ENCODE measurements at regions not wholly inside any gene's neighbourhood (a gene's known extent, or its start where the extent isn't known, plus 50 kb on each side); places are given as distances from the start of the nearest gene placed in this dataset.

DNA sequence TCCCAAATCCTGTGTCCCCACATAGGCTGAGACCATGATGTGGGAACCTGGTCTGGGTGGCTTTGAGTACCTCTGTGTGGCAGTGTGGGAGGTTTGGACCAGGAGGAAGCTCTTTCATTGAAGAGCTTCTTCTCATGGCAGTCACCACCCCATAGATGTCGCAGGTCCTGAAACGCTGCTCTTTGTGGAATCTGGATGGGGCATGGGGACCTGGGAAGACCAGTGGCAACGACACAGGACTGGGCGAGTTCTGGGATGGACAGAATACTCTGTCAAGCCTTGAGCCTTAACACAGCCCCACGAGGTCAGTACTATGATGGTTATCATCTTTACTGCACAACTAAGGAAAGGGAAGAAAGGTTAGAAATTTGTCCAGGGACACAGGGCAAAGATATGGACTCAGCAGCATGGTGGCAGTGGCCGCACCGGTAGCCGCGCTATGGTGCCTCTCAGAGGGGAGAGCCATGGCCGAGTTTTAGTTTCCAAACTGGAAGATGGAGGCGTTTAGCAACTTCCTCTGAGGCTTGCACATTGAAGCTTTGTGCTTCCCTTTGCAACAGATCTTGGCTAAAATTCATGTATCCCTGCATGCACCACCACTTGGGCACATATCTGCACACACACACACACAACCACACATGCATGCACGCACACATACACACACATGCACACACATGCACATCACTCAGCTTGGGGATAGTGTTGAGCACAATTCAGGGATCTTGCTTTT, 117.7 kb upstream of the C1orf174 start:
- DNase-seq: no peak

DNA sequence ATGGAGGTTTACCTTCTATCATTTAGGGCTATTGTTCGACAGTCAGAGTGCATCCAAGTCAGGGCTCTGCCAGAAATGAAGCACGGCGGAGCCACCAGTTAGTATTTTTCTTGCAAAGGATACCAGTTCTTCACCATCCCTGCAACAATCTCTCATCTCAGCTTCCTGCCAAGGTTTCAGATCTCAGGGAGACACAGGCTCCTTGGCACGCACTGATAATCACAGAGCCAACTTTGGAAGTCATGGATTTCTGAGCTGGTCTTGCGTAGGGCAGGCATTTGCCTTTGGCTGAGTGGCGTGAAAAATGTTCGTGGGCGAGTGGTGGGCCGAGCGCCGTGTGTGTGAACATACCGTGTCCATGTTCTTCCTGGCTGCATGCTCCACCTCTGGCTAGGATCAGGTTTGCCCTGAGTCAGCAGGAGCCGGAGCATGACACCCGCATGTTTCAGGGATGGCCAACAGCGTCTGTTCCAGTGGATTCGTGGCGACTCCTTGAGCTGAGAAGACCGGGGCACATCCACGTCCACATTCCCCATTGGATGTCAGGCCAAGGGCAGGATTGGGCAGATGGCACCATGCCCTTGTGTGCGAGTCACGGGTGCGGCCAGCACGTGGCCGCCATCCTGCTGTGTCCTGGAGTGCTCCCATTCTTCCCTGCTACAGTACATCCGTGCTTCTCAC, 118.5 kb upstream of the C1orf174 start:
- DNase-seq: no peak

DNA sequence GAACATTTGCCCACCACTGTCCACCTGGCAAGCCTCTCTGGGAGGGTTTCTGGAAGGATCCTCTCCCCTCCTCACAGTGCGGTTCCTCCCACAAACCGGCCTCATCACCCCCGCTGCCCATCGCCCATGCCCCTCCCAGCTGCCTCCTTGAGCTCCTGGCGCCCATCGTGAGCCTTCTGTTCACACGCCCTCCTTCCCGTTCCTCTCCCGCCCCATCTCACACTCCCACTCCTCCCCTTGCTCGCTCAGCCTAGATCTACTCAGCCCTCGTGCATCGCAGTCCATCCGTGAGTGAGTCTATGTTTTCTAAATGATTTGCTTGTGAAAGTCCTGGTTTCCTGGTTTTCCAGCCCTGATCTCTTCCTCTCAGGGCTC, 119.1 kb upstream of the C1orf174 start:
- no peak for DNase-seq

DNA sequence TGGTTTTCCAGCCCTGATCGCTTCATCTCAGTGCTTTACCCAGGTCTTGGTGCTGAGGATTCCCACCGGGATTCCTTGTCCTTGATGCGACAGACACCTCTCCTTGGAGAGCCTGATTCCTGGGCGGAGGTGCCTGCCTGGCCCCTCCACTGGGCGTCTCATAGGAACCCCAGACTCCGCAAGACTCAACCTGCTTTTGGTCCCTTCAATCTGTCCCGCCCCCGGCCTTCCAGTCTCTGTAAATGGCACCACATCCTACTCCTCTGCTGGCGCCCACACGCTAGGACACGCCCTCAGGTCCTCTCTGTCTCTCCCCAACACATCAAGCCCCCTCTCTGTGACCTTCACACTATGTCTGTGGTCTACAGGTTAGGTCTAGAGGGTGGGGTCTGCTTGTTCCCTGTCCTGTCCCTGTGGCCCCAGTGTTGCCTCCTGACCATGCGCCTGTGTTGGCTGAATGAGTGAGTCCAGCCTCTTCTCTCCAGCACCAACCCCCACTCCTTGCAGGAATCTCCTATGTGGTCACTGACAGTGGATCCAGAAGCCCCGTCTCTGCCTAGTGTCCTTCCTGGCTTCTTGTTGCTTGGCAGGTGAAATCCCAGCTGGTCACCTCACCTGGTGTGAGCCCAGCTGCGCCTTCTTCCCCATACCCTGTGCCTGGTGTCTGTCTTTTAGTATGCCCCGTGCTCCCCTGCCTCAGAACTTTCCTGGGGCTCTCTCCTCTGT, 119.7 kb upstream of the C1orf174 start:
- DNase-seq: no peak

DNA sequence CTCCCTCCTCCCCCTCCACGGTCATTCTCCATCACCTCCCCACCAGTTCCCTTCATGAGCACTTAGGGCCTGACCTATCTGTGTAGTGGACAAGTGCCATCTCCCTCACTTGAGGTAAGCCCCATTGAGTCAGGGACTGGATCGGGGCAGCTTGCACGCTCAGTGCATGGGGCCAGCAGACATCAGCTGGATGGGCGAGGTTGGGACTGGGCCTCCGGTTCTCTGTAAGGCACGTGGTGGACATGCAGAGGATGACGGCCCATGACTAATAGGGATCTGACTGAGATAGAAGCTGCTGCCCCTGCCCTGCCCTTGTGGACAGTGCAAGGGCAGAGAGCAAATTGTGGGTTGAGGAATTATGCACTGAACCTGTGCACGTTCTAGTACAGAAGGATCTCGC, 120.4 kb upstream of the C1orf174 start:
- no peak for DNase-seq

DNA sequence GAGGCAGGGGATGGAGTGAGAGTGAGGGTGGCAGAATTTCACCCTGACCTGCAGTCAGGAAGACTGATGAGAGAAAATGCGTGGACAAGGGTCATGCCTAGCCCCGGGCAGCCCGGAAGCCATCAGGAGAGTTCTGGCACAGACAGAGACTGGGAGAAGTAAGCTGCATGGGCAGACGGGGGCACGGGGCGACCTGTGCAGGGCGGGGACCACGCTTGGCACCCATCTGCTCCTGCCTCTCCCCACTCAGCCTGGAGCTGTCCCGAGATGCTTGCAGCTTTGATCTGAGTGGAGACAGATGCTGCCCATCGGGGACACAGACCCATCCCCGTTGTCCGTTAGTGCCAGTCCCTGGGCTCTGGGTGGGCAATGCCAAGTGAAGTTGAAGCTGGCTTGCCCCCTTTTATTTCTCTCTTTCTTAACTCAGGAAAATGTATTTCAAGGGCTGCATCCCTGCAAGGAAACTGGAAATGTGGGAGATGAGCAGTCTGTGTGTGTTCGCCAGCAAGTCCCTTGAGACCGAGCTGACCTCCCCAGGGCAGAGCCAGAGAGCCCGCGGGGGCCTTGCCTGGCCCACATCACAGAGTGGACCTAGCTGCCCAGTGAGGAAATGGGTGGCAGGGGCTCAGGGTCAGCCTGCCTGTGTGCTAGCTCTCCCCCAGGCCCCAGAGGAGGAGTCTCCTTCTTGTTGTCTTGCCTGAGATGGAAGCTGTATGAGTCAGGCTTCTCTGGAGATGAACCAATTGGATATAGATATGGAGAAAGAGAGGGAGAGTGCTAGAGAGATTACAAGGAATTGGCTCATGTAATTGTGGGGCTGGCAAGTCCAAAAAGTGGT, 121.3 kb upstream of the C1orf174 start:
- no peak for DNase-seq

DNA sequence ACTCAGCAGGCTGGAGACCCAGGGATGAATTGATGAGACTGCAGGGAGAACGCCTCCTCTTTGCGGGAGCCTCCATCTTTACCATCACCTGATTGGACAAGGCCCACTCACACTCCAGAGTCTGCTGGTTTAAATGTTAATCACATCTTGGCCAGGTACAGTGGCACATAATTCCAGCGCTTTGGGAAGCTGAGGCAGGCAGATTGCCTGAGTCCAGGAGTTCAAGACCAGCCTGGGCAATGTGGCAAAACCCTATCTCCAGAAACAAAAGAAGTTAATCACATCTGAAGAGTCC, 121.8 kb upstream of the C1orf174 start:
- no peak for DNase-seq

DNA sequence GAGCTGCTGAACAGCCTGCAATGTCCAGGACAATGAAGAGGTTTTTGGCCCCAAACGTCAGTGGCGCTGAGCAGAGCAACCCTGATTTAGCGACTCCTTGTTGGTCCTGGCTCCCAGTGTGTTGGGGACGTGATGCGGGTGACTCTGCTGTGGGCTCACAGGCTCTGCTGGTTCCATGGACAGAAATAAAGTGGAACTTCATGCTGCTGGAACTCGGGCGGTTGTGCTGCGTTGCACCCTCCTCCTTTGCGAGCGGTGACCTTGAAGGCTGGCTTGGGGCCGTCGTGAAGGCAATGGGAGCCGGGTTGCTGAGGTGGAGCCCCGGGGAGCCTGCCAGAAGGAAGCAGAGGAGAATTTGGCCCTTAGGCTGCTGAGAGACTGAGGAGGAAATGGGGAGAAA, 122.6 kb upstream of the C1orf174 start:
- DNase-seq: no peak

DNA sequence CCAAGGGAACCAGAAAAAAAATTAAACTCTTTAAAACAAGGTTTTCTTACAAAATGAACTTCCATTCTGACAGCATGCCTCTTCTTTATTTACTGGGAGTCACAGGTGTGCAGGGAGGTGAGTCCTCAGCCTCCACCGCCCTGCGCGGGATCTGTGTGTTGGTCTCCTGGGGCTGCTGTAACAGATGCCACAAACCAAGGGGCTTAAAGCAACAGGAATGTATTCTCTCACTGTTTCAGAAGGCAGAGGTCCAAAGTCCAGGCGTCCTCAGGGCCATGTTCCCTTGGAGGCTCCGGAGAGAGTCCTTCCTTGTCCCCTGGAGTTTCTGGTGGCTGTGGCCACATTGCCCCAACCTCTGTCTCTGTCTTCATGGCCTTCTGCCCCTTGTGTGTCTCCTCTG, 123.6 kb upstream of the C1orf174 start:
- no peak for DNase-seq

DNA sequence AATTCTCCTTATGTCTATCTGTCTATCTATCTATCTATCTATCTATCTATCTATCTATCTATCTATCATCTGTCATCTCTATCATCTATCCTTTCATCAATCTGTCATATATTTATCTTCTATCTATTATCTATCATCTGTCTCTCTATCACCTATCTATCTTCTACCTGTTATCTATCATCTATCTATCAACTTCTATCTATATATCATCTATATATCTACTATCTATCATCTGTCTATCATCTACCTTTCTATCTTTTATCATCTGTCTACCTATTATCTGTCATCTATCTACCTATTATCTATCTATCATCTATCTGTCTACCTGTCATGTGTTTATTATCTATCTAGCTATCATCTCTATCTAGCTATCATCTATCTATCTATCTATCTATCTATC, 124.7 kb upstream of the C1orf174 start:
- DNase-seq: no peak

DNA sequence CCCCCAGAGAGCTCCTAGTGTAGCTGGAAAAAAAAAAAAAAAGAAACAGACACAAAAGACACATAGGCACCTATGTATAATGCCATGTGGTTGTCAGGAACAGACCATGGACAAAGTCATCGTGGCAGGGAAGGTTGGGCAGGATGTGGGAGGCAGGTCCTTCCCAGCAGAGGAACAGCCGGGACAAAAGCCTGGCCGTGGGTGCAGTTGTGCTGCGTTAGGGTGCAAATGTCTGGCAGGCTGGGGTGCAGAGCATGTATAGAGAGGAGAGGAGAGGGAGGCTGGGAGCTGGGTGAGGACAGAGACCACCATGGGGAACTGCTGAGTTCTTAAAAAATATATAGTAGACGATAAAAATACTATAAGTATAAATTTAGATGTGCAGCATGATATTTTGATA, 125.7 kb upstream of the C1orf174 start:
- DNase-seq: no peak

DNA sequence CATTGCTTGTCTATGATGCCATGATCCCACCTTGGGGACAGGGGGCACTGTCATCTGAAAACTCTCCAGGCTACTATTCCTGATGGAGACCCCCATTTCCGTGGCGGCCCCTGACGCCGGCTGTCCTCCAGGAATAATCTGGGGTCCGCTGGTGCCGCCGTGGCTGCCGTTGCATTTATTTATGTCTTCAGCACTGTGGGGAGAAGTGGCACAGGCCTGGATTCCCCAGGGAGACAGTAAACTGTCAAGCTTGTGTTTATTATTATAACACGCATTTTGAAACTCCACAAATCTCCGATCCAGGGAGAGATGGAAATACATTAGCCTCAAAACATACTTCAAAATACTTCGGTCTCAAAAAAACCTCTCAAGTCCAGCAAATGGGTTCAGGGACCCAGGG, 126.9 kb upstream of the C1orf174 start:
- DNase-seq: no peak

DNA sequence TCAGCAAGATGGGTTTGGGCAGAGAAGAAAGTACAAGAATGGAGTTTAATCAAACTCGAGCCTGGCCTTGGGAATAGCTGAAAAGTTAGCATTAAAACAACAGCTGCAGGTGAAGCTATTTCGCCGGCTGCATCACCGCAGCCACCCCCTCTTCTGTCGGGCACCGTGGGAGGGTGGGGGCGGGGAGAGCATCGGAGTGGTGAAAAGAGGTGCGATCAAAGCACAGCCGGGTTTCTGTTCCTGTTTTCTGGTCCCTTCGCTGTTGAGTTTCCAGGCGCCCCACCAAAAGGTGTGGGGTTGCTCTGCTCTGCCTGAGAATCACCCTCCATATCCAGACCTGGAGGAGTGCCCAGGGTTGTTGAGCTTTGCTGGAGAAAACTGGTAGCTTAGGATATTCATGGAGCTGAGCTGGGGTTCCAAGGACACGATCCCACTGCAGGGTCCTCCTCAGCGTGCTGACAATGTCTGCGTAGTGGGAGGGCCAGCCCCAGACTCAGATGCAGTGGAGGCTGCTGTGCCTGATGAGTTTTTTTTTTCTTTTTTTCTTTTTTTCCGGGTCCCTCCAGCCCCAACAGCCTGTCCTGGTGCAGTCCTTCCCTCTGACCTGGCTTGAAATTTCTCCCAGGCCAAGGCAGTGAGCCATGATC, 127.5 kb upstream of the C1orf174 start:
- DNase-seq: no peak

DNA sequence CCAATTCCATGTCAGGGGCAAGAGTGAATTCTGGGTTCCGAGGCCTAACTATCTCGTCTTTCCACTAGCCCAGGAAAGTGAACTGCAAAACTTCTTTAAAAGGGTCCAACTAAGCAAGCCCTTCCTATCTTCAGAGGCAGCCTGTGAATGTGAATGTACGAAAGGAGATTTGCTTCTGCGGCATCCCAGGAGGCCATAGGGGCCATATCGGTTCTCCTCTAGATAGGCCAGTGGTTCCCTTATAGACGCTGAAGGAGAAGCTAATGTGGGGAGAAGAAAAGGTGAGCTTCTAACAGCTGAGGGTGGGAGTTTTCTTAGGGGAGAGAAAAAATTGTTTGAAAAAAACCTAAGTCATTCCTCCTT, 128.0 kb upstream of the C1orf174 start:
- no peak for DNase-seq

DNA sequence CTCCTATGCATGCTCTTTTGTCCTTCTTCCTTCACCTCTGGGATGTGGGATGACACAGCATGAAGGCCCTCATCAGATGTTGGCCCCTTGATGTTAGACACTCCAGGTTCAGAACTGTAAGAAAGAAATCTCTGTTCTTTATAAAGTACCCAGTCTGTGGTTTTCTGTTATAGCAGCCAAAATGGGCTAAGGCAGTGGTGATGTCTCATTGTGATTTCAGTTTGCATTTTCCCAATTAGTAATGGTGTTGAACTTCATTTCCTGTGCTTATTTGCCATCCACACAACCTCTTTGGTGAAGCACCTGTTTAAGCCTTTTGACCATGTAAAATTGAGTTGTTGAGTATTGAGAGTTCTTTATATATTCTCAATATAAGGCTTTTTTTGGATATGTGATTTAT, 129.3 kb upstream of the C1orf174 start:
- no peak for DNase-seq

DNA sequence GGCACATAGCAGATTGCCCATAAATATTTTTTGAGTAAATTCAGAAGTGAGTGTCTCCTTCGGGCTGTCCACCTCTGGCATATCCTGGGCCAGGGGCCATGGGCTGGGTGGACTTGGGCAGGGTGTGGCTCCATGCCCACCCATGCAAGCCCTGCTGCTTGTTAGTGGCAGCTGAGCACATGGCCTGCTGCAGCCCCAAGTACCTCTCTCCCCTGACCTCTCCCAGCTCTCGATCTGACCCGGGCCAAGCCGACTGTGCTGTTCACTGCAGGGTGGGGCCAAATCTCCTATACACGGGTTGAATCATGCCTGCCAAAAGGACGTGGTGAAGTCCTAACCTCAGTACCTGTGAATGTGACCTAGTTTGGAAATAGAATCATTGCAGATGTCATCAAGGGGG, 132.5 kb upstream of the C1orf174 start:
- no peak for DNase-seq

DNA sequence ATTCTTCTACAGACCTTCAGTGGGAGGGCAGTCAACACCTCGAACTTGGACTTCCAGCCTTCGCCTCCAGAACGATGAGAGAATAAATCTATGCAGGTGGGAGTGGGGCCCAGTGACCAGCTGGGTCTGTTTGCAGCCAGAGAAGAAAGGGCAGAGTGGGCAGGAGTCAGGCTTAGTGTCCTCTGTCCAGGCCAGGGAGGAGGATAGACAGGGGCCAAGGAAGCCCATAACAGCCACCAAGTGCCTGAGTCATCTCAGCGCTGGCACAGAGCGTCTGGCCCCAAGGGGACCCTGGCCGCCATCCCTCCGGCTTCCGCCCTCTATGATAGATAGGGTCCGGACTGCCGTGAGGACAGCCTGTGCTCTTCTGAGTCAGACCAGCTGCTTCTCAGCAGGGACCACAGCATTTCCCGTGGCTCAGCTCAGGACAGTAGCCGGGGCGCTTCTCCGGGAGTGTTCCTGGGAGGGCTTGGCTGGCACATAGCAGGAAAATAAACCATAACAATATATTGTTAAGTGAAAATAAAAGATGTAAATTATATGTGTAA, 133.1 kb upstream of the C1orf174 start:
- no peak for DNase-seq

DNA sequence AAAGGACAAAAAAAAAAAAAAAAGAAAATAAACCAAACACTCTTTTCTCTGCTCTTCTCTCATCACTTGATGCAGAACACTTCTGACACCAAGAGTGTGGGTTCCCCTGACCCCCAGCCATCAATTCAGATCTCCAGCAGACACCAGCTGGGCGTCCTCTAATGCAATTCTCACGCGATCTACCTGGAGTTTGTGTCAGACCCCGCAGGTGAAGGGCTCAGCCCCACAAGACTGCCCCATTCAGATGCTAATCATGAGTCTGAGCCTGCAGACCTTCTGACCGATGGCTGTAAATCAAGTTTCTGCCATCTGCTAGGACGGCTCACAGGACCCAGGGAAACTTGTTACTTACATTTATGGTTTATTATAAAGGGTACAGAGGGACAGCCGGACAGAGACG, 133.6 kb upstream of the C1orf174 start:
- DNase-seq: no peak

DNA sequence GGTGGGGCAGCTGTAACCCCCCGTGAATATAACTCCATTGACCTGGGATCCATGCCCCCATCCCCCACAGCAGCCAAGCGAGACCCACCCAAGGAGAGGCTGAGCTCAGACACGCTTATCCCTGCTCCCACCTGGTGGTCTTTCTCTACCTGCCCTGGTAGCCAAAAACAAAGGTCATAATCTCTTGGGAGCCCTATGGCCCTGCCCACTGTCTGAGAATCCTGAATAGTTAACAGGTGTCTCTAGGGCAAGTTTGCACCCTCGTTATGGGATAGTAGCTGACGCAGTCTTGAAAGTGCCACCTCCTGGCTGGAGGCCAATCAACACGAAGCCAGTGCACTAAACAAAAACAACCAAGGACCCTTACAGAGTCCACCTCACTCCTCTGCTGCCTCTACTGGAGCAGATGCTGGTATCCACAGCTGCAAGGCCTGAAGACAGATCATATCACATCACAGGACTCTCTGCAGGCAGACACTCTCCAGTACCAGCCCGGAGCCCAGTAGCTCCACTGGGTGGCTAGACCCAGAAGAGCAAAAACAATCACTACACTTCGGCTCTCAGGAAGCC, 134.3 kb upstream of the C1orf174 start:
- DNase-seq: no peak

DNA sequence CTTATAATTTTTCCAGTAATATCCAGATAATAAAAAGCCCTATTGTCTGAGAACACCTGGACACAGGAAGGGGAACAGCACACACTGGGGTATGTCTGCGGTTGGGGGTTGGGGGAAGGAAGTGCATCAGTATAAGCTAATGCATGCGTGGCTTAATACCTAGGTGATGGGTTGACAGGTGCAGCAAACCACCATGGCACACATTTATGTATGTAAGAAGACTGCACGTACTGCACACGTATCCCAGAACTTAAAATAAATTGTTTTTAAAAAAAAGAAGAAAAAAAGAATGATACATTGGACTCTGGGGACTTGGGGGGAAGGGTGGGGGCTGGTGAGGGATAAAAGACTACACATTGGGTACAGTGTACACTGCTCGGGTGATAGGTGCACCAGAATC, 144.9 kb upstream of the C1orf174 start:
- no peak for DNase-seq

DNA sequence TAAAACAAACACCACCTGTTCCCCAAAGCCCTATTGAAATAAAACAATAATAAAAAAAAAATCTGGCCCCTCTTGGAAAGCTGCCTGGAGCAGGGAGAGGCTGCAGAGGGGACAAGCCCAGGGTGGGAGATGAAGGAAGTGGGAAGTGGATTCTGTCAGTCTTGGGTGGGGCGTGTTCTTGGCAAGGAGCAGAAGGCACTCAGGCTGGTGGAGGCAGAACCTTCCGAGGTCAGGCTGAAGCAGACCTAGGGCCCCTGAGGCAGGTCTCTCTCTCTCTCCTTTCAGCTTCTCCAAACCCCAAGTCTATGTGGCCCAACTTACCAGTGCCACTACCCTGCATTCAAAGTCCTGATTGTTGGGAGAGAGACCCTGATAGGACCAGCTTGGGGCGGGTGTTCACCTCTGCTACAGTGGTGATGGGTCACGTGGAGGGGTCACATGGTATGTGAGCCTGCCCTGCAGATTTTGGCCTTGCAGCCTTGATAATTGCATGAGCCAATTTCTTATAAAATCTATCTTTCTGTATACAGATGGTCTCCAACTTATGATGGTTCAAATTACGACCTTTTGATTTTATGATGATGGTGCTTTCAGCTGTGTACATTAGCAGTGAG, 145.4 kb upstream of the C1orf174 start:
- no peak for DNase-seq

DNA sequence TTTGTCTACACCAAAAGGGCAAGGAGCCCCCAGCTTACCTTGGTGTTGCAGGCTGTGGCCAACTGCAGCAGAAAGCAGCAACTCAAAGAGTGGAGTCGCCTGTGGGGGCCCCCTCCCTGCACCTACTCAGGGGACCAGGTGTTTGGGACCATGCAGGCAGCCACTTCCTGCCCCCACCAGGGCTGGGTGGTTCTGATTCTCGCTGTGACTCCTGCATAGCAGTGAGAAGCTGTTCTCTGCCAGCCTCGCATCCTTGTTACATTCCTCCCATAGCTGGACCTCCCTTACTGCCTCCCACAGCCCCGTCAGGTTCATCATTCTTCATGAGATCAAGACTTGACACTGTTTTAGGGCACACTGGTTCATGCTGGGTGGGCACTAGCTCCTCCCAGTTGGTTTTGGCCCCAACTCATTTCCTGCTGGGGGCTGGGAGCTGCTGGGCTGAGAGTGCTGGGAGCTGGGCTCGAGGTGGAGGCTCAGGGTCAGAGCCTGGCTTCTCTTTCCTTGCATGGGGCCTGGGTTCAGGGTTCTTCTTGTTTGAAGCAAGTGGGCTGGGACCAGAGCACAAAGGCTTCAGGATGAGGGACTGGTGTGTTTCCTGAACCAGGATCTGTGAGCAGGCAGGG, 146.9 kb upstream of the C1orf174 start:
- no peak for DNase-seq

Measured in NCI-H1436 (cell line).